ENCODE measurements at regions not wholly inside any gene's neighbourhood (a gene's known extent, or its start where the extent isn't known, plus 50 kb on each side); places are given as distances from the start of the nearest gene placed in this dataset.
"Not testable (repeated sequence)": the region's sequence is repeated elsewhere in the genome, so short reads cannot be mapped to it uniquely, and the experiment has no call there.

DNA sequence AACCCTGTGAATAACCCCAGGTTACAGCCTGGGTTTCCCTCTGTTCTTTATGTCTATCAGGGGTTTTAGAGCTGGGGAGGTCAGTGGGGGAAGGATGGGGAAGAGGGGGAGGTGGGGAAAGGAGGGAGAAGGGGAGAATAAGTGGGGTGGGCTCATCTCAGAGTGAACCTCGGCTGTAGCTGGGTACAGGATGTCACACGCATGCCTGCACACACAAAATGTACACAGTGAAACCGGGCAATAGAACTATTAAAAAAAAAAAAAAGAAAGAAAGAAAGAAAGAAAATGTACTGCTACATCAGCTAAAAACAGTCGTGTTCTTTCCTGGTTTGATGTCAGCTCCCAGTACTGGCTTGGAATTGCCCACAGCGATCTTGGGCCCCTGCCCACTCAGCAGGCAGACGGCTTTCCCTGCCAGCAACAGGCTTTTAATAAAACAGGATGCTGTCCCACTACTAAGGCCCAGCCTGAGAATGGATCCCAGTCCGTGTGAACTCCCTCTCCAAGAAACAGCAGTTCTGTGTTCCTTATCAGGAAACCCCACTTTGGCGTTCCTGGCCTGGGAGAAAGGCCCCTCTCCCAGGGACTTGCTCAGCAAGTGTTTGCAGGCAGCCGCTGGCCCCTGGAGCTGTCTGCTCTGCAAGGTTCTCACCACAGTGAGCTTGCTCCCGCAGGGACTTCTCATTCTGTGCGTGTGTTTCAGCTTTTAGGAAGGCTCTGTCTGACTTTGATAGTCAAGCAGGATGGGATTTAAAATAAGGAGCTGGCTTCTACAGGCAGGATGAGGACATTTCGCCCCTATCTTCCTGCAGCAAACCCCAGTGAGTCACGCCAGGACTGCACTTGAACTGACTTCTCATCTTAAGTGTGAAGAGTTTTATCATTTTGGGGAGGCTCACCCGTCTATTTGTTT, 225.6 kb downstream of the BCL2L11 start:
- CTCF ChIA-PET; H3K27me3 ChIP-seq (ENCODE audit: control insufficient read depth in 2 of 2, insufficient read depth in 2 of 2, low read length in 2 of 2); H3K4me1 Mint-ChIP-seq; H3K27ac Mint-ChIP-seq; intact Hi-C loops (cut with micrococcal nuclease); H3K27me3 Mint-ChIP-seq; ATAC-seq; H3K4me1 ChIP-seq (ENCODE audit: control insufficient read depth in 2 of 2, insufficient read depth in 2 of 2, low read length in 2 of 2); POLR2A ChIA-PET; H3K27ac ChIP-seq (ENCODE audit: low read depth, low read length); H3K36me3 Mint-ChIP-seq; H3K4me3 Mint-ChIP-seq; H3K9me3 ChIP-seq (ENCODE audit: control insufficient read depth in 2 of 3, low read length in 3 of 3); DNase-seq; H3K36me3 ChIP-seq (ENCODE audit: control insufficient read depth in 2 of 3, insufficient read depth in 3 of 3, low read length in 3 of 3); H3K4me3 ChIP-seq (ENCODE audit: low read length); H3K9me3 Mint-ChIP-seq: not testable (repeated sequence)

DNA sequence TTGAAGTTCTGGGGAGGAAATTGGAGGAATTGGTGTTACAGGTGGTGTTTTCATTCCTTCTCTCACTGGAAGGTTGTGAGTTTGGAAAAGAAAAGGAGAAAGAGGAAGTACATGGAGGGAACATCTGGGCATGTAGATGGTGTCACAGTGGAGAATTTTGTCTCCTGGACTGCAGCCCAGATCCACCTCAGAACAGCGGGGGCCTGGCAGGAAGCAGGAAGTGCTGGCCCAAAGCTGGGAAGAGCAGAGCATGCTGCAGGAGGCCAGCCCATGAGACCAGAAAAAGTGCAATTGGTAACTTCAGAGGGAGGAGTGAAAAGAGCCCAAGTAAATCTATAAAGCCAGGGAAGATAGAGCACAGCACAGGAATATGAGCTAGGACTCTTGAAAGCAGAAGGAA, 227.0 kb downstream of the BCL2L11 start:
- H3K9me3 ChIP-seq (ENCODE audit: control insufficient read depth in 2 of 3, low read length in 3 of 3); POLR2A ChIA-PET: not testable (repeated sequence)

DNA sequence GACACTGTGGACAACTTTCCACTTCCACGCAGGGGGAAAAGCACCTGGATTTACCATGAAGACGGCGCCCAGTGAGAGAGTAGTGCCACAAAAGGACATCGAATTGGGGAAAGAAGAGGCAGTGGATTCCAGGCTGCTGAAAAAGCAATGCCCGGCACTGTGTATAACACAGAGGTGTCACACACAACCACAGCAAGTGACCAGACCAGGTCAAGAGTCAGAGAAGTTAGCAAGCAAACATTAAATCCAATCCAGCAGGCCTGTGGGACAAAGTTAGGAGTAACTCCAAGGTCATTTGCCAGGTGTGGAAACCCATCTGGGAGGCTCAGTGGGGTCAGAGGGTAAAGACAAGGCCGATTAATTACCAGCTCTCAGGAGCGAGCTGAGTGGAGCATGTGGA, 227.6 kb downstream of the BCL2L11 start:
- CTCF ChIA-PET; H3K27me3 ChIP-seq (ENCODE audit: control insufficient read depth in 2 of 2, insufficient read depth in 2 of 2, low read length in 2 of 2); H3K4me3 Mint-ChIP-seq; ATAC-seq; H3K27ac Mint-ChIP-seq; DNase-seq; H3K27ac ChIP-seq (ENCODE audit: low read depth, low read length); H3K27me3 Mint-ChIP-seq; H3K4me1 ChIP-seq (ENCODE audit: control insufficient read depth in 2 of 2, insufficient read depth in 2 of 2, low read length in 2 of 2); H3K4me3 ChIP-seq (ENCODE audit: low read length); POLR2A ChIA-PET; H3K4me1 Mint-ChIP-seq; H3K36me3 Mint-ChIP-seq; H3K36me3 ChIP-seq (ENCODE audit: control insufficient read depth in 2 of 3, insufficient read depth in 3 of 3, low read length in 3 of 3); intact Hi-C loops (cut with micrococcal nuclease); H3K9me3 ChIP-seq (ENCODE audit: control insufficient read depth in 2 of 3, low read length in 3 of 3); H3K9me3 Mint-ChIP-seq: not testable (repeated sequence)

More for the DNA sequence above, 227.0 kb downstream of the BCL2L11 start:
- H3K36me3 ChIP-seq (ENCODE audit: control insufficient read depth in 2 of 3, insufficient read depth in 3 of 3, low read length in 3 of 3); H3K27ac ChIP-seq (ENCODE audit: low read depth, low read length); H3K36me3 Mint-ChIP-seq; H3K4me3 ChIP-seq (ENCODE audit: low read length); H3K27me3 Mint-ChIP-seq; intact Hi-C loops (cut with micrococcal nuclease); H3K9me3 Mint-ChIP-seq; CTCF ChIA-PET; H3K27me3 ChIP-seq (ENCODE audit: control insufficient read depth in 2 of 2, insufficient read depth in 2 of 2, low read length in 2 of 2); H3K4me1 ChIP-seq (ENCODE audit: control insufficient read depth in 2 of 2, insufficient read depth in 2 of 2, low read length in 2 of 2); H3K27ac Mint-ChIP-seq; H3K4me1 Mint-ChIP-seq; H3K4me3 Mint-ChIP-seq; DNase-seq; ATAC-seq: not testable (repeated sequence)

DNA sequence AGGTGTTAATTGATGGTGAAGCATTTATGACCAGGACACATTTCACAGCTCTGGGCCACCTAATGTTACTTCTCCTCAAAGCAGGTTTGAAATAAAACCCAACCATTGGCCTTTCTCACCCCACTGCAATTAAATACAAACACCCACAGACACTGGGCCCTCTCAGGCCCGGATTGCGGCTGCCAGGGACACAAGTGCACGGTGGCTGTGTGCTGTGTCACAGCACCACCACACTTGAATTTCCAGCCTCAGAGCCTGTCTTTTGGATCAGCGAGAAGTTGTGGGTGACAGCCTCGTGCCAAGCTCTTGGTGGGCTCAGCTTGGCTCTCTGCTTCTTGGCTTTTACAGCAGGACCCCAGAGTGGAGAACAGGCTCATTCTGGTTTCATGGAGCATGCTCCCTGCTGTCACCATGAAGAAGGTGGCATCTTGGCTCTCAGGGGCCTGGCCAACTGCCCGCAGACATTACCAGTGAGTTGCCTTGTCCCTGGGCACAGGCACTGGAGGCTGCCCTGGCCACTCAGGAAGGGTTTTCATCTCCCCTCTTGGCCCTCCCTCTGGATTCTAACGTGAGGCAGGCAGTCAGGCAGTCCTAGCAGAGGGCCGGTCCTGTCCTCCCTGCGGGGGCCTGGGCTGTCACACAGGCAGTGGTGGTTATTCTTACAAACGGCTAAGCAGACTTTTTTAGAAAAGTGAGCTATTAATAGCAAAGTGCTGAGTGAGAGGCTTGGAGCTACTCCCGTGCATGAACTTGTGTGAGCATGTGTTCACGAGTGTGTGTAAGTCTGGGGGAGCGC, 234.5 kb downstream of the BCL2L11 start:
- H3K4me1 Mint-ChIP-seq; H3K27me3 ChIP-seq (ENCODE audit: control insufficient read depth in 2 of 2, insufficient read depth in 2 of 2, low read length in 2 of 2); CTCF ChIA-PET; H3K9me3 Mint-ChIP-seq; intact Hi-C loops (cut with micrococcal nuclease); POLR2A ChIA-PET; ATAC-seq; H3K4me1 ChIP-seq (ENCODE audit: control insufficient read depth in 2 of 2, insufficient read depth in 2 of 2, low read length in 2 of 2); H3K27me3 Mint-ChIP-seq; H3K4me3 ChIP-seq (ENCODE audit: low read length); H3K9me3 ChIP-seq (ENCODE audit: control insufficient read depth in 2 of 3, low read length in 3 of 3); H3K27ac ChIP-seq (ENCODE audit: low read depth, low read length); H3K27ac Mint-ChIP-seq; H3K36me3 ChIP-seq (ENCODE audit: control insufficient read depth in 2 of 3, insufficient read depth in 3 of 3, low read length in 3 of 3); DNase-seq; H3K4me3 Mint-ChIP-seq: not testable (repeated sequence)
- peaks cover 0 to 10% (median 0%) of the 10 kb centered on the region in 5 donors for H3K36me3 Mint-ChIP-seq

DNA sequence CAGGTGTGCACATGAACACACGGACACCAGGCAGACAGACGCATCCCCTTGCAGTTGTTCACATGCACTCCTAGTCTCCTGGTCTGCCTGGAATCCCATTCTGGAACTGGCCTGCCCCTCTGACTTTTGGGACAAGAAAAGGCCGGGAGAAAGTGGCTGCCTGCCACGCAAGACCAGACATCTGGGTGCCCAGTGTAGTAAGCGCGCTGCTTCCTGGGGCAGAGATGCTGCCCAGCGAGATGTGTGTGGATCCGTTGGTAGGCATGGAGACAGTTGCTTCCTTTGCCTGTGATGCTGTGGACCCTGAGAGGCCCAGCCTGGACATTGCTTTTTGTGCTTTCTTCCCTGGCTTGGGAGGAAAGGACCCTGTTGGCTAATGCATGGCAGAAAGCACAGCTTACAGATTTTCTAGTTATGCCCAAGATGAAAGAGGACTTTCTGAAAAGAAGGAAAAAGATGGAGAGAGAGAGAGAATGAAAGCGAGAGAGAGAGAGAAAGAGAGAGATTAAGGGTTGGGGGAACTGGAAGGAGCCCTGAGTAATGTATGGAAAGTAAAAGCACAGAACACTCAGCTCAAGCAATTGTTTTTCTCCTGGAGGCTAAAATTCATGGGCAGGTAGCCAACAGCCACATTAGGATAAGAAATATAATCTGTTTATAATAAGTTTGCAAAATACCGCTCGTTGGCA, 235.3 kb downstream of the BCL2L11 start:
- peaks cover 0 to 14% (median 0%) of the 10 kb centered on the region in 5 donors for H3K36me3 Mint-ChIP-seq
- ATAC-seq; H3K4me1 Mint-ChIP-seq; H3K4me3 ChIP-seq (ENCODE audit: low read length); CTCF ChIA-PET; H3K4me3 Mint-ChIP-seq; H3K27me3 Mint-ChIP-seq; H3K9me3 Mint-ChIP-seq; H3K27me3 ChIP-seq (ENCODE audit: control insufficient read depth in 2 of 2, insufficient read depth in 2 of 2, low read length in 2 of 2); H3K36me3 ChIP-seq (ENCODE audit: control insufficient read depth in 2 of 3, insufficient read depth in 3 of 3, low read length in 3 of 3); POLR2A ChIA-PET; H3K27ac Mint-ChIP-seq; H3K4me1 ChIP-seq (ENCODE audit: control insufficient read depth in 2 of 2, insufficient read depth in 2 of 2, low read length in 2 of 2); DNase-seq; H3K27ac ChIP-seq (ENCODE audit: low read depth, low read length); H3K9me3 ChIP-seq (ENCODE audit: control insufficient read depth in 2 of 3, low read length in 3 of 3); intact Hi-C loops (cut with micrococcal nuclease): not testable (repeated sequence)

DNA sequence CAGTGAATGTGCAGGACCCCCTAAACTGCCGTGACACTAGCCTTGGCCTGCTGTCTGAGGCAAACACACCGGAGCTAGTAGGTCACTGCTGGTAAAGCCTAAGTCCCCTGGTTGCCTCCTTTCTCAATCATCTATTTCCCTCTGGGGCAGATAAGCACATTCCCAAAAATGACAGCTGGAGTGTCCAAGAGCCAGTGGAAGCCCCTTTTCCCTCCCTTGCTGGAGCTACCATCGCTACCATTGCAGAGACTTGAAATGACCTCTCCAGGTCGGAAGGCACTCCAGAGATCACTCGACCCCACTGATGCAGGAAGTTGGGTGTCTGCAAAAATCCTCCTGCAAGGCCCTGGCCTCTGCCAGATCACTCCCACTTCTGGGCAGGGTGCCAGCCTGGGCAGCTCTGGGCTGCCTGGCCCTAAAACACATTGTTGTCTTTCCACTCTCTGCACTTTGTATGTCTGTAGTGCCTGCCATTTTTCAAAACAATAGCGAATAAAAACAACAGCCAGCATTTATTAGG, 235.9 kb downstream of the BCL2L11 start:
- H3K4me3 Mint-ChIP-seq; intact Hi-C loops (cut with micrococcal nuclease); H3K4me1 ChIP-seq (ENCODE audit: control insufficient read depth in 2 of 2, insufficient read depth in 2 of 2, low read length in 2 of 2); H3K36me3 ChIP-seq (ENCODE audit: control insufficient read depth in 2 of 3, insufficient read depth in 3 of 3, low read length in 3 of 3); DNase-seq; CTCF ChIA-PET; H3K9me3 Mint-ChIP-seq; H3K27me3 ChIP-seq (ENCODE audit: control insufficient read depth in 2 of 2, insufficient read depth in 2 of 2, low read length in 2 of 2); H3K27ac Mint-ChIP-seq; H3K27me3 Mint-ChIP-seq; H3K9me3 ChIP-seq (ENCODE audit: control insufficient read depth in 2 of 3, low read length in 3 of 3); H3K4me3 ChIP-seq (ENCODE audit: low read length); POLR2A ChIA-PET; H3K27ac ChIP-seq (ENCODE audit: low read depth, low read length); H3K4me1 Mint-ChIP-seq: not testable (repeated sequence)
- H3K36me3 Mint-ChIP-seq, result peaks cover 0 to 15% (median 0%) of the 10 kb centered on the region in 5 donors
- peak; percentile 46 for ATAC-seq
